DMS79 treated with DMSO at 0.1 percent for 48 hours (cell line): ENCODE measurements at regions not wholly inside any gene's neighbourhood (a gene's known extent, or its start where the extent isn't known, plus 50 kb on each side); places are given as distances from the start of the nearest gene placed in this dataset.

Source experiments
- DNase-seq: peaks from one replicate; lab custom pipeline; 2025; lab: John Stamatoyannopoulos, UW

DNA sequence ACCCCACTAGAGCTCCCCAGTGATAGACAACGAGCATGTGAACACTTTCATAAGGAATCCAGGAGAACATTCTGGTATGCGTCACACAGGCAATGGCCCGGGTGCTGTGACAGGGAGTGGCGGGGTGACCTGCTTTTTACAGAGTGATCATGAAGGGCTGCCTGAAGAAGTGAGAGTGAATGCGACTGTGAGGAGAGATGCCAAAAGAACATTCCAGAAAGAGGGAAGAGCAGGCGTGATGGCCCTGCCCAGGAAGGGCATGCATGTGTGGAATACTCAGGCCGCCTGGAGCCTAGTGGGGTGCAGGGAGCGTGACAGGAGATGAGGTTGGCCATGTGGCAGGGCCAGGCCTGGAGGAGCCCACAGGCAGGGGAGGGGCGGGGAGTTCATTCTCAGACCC, 53.8 kb downstream of the FZD10 start:
- no peak for DNase-seq

DNA sequence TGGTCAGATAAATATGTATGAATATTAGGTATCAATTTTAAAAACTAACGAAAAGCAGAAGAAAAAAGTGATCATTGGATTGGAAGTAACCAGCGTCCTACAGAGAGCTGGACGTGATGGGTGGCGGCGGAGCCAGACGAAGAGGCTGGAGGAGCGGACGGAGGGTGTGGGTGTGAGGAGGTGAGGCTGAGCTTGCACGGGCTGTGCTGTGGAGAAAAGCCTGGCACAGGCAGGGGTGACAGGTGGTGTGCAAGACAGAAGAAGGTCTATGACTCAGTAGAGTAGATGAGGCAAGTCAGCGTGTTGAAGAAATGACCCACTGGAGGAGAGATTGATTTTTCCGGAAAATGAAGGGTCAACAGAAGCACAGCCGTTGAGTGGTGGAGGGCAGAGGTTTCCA, 56.4 kb downstream of the FZD10 start:
- DNase-seq = no peak

DNA sequence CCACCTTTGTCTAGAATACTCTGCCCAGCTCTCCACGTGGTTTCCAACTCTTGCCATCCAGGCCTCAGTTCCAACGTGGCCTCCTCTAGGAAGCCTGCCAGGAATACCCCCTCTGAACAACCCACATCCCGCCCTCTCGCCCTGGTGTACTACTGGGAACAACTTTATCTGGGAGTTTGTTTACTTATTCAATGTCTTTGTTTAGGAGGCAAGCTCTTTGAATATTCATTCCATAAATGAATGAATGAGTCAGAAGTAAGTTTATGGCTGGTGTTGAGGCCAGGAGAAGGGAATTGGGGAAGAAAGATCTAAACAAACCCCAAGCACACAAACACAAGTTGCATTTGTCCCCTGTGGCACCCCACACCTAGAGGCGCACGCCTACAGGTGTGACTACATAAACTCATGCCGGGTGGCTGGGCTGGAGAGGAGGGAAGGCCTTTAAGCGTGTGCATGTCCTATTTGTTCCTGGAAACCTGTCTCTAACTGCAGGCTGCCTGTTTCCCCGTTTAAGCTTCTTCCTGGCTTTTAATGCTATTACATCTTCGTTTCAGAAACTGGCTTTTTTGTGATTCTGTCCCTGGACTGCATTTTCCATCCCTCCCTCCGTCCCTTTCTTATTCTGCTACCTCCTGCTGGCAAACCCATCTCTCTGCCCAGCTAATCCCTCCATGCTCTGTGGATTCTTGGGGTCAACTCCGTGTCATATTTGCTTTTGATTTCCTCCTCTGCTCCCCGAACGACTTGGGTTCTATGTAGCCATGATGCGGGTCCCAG, 57.9 kb downstream of the FZD10 start:
- DNase-seq = no peak

DNA sequence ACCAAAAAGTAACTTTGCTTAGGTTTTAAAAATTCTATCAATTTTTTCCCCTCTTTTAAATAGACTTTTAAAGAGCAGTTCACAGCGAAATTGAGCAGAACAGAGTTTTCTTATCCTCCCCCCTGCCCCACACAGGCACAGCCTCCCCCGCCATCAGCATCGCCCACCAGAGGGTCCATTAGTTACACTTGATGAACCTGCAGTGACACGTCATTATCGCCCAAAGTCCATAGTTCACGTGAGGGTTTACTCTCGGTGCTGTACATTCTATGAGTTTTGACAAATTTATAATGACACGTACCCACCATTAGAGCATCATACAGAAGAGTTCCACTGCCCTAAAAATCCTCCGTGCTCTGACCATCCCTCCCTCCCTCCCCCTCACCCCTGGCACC, 58.4 kb downstream of the FZD10 start:
- no peak for DNase-seq

DNA sequence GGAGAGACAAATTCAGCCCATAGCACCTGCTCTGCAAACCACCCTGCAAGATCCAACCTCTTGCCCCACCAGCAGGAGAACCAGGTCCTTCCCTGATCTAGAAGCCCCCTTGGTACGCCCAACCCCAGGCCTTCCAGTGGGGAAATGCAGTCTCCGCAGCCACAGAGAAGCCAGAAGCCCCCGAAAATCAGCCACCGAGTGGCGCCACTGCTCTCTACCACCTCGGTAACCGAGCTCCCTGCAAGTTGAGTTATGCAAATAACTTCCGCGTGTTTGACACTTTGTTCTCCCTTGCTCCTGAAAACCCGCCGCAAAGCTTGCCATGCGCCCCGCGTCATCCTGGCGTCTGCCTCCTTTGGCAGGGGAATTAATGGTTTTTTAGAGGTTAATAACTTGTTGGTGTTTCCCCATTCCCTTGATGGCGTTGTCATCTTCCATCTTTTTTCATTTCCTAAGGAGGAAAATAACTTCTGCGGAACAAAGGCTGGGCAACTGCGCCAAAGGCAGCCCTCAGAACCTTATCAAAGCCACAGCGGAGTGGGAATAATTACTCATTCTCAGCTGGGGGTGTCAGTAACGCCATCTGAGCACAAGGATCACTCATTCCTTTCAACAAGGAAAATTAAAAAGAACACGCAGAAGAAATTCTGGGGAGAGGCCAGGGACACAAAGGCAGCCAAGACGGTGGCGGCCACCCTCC, 60.4 kb downstream of the FZD10 start:
- no peak for DNase-seq

DNA sequence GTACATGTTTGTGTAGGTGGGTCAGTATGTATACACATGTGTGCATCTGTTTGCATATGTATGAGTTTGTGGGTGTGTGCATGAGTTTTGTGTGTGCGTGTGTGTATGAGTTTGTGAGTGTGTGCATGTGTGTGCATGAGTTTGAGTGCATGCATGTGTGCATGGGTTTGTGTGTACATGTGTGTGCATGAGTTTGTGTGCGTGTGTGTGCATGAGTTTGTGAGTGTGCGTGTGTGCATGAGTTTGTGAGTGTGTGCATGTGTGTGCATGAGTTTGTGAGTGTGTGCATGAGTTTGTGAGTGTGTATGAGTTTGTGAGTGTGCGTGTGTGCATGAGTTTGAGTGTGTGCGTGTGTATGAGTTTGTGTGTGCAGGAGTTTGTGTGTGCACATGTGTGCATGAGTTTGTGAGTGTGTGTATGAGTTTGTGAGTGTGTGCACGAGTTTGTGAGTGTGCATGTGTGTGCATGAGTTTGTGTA, 61.5 kb downstream of the FZD10 start:
- DNase-seq = no peak

DNA sequence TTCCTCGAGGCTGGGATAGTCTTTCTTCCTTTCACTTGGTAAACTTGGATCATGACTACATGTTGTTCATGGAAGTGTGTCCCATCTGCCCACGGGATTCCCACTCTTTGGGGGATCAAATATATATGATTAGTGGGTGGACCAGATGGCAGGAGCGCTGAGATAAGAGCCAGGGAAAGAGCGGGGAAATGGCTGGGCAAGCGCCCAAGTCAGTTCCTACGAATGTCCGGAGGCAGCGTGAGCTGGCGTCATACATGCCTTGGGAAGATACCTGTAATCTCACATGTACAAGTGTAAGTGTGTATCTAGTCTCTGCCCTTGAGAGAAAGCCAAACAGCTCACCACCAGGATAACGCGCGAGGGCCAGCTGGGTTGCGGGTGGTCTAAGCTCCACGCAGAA, 62.3 kb downstream of the FZD10 start:
- no peak for DNase-seq

DNA sequence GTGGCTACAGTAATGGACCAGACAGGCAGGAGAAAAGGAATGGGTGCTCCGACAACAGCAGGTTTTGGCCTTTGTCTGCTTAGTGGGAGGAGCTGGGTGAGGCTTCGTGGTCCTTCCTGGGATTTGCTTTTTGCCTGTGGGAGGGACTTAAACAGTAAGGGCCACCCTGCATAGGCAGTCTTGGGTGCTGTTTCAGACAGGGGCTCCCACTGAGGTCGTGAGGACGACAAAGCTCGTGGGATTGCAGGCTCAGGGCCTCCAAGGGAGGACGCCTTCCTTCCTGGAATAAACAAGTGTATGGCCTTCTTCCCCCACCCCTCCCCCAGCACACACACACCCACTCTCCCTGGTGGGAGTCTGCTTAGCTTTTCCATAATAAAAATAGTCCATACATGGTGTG, 63.1 kb downstream of the FZD10 start:
- no peak for DNase-seq

DNA sequence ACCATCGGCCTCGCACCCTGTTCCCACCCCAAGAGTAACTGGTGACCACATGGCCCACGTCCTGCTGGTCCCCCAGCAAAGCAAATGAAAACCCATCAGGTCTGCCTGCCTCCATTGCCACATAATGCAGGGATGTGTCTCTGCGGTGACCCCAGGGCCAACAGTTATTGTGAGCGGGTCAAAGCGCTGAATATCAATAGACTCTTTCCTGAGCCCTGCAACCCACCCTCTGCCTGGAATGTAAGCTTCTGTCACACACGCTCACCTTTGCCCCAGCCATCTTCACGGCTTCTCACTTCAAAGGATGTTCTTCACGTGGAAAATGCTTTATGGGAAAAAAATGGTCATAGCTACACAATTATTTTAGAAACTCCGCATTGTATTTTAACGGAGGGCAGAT, 63.9 kb downstream of the FZD10 start:
- no peak for DNase-seq

DNA sequence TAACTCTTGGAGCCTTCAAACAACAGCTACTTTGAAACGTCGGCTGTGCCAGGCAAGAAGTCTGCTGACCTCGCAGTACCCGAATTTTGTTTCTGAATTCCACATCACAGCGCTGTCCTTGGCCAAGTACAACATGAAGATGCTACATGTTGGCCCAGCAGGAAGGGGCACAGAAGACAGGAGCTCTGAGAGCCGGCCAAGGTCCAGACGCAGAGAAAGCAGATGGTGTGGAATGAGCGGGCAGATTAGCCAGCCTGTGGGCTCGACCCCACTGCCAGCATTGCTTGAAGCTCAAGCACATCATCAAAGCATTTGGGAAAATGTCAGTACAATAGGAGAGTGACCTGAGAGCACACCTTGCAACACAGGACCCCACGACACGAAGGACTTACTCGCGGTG, 64.5 kb downstream of the FZD10 start:
- no peak for DNase-seq

DNA sequence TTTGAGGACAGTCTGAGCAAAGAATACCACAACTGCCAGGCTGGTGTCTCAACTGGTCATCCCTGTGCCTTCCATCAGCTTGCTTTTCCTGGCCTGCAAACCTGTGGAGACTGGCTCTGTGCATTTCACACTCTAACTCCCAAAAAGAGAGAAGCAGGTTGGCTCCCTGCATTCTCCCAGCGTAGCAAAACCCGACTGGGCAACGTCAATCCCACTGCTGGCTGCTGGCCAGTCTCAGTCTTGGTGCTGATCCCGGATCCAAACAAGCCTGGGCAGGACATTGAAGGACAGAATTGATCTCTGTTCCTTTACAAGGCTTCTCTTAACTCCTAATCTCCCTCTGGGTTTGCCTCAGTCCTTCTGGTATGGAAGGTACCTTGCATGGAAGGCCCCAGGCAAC, 65.4 kb downstream of the FZD10 start:
- DNase-seq = no peak

DNA sequence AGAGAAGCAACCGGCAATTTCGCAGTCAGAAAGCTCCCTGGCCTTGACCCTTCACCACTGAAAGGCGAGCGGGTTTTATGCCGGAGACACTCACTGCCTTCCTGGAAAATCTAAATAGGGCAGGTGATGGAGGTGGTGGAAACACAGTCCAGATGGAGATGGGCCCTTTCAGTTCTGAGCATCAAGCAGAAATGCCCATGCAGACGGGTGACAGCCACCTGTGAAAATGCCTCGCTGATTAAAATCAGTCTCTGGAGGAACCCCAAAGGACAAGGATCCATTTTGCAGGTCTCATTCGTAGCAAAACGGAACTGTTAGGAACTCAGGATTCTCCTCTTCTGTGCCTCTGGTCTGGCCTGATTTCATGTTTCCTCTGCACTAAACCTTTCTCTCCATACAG, 74.2 kb downstream of the FZD10 start:
- DNase-seq = no peak

DNA sequence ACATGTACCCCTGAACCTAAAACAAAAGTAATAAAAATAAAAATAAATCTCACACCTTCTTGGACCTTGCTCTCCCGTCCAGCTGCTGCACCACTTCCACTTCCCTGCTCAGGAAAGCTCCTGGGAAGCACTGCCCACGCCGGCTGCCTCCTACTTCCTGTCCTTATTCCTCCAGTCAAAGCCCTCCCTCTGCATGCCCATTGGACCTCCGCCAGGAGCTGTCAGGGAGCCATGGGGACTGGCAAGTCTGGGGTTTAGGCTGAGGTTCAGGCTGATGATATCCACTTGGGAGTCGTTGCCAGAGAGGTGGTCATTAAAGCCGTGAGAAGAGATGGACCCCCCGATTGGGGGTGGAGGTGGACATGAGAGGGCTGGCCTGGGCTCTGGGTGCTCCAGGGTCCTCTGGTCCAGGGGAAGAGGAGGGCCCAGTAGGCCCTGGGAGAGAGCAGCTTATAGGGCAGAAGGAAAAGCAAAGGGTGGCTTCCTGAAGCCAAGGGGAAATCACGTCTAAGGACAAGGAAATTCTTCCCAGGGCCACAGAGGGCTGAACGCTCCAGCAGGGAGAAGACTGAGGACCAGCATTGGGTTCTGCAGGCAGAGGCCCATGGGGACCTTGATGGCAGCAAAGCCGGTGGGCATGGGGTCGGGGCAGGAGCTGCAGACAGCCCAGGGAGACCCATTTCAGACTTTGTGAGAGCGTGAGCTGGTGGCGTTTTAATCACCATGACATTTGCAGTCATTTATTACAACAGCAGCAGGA, 78.7 kb downstream of the FZD10 start:
- DNase-seq = no peak

DNA sequence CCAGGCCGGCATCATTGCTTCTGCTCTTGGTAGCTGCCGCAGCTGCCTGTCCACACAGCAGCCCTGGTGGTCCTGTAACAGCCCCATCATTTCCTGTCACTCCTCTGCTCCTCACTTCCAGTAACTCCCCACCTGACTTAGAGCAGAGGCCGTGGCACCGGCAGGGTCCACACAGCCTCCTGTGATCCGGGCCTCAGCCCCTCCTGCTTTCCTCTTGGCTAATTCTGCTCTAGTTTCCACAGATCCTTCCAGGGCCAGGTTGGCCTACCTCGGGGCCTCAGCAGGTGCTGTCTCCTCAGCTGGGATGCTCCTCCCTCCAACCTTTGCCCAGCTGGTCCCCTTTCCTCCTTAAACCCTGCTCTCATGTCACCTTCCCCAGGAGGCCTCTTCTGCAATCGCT, 80.2 kb downstream of the FZD10 start:
- no peak for DNase-seq

DNA sequence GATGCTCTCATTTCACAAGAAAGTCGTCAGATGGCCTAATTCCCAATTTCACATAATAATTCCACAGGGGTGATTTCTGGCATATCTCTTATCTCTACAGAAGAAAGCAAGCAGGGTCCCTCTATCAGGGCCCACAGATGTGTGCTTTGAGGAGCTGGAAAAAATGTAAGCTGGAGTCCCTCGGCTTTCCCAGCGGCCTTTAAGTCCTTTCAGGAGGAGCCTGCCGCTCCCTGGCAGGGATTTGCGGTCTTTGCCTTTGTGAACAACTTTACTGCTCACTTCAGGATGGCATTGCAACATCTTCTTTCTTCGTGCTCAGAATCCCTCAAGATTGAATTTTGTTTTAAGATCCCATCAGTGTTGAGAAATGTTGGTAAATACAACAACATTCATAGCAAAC, 83.0 kb downstream of the FZD10 start:
- no peak for DNase-seq

DNA sequence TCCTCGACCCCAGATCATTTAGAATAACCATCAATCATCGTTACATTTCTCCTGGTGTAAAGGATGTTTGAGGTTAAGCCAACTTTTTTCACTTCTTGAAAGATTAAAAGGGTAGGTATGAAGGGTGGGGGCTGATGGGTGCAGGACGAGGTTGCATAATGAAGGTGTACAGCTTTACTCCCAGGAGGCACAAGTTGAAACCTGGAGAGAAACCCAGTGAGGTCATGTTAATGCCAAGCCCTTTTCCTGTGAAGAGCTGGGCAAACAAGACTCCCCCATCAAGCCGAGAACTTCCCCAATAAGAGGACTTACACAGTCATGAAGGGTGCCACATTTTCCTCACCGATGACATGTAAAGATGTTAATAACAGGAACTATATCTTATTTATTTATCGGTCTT, 84.3 kb downstream of the FZD10 start:
- DNase-seq = no peak

DNA sequence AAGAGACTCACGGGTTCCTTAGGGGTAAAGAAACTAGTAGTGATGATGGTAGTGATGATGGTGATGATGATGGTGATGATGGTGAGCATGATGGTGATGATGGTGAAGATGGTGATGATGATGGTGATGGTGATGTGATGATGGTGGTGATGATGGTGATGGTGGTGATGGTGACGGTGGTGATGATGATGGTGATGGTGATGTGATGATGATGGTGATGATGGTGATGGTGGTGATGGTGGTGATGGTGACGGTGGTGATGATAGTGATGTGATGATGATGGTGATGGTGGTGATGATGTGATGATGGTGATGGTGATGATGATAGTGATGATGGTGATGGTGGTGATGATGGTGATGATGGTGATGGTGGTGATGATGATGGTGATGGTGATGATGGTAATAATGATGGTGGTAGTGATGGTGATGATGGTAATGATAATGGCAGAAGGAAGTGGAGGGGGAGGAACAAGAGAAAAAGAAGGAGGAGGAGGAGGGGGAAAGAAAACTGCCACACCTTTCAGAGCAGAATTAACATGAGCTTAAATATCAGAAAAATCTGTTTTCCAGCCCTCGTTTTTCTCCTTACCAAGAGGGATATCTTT, 85.5 kb downstream of the FZD10 start:
- no peak for DNase-seq

DNA sequence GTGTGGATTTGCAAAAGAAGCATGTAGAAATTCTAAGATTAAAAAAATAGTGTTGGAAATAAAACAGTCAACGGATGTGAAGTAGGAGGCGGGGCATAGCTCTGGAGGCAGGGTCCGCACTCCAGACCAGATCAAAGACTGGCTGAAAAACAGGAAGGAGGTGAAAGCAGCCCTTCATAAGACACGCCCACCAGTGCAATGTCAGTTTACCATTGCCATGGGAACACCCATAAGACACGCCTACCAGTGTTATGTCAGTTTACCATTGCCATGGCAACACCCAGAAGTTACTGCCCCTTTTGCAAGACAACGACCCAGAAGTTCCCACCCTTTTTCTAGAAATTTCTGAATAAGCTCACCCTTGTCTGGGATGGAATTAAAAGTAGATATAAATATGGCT, 87.1 kb downstream of the FZD10 start:
- no peak for DNase-seq

DNA sequence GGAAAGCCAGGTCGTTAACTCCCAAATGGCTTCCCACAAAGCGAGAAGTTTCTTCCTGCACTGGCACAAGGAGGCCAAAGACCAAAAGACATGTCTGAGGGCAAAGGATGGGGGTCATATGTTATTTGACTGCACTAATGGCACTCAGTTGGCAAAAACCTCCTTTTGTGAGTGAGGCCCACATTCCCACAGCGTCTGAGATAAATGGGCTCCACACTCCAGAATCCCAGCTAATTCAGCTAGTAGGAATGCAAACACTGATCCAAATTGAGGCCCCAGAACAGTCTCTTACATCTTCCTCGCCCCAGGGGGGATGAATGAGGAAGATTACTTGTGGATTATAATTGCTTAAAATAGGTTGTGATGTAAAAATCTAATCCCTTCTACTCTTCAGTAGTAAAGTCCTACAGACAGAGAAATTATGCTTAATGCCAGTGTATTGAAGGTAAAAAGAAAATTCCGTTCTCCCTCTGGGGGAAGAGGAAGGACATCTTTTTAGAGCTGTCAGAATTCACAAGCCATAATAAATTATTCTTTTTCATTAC, 86.4 kb upstream of the PIWIL1 start:
- no peak for DNase-seq

DNA sequence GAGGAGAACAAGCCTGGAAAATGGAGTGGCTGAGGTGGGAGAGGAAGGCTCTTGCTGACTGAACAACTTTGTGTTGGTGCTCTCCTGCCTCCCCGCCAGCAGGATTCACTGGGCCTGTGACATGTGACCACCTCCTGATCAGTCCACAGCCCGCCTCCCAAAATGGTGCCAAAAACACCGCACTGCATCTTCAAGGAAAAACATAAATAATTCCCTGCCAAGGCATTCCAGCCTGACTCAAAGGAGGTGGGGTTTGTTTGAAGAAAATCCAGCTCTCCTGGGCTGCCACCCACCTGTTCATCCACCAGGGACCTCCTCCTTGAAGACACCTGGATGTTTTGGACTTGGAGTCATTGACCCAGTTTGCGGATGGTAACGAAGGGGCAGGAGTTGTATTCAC, 83.8 kb upstream of the PIWIL1 start:
- DNase-seq = no peak

DNA sequence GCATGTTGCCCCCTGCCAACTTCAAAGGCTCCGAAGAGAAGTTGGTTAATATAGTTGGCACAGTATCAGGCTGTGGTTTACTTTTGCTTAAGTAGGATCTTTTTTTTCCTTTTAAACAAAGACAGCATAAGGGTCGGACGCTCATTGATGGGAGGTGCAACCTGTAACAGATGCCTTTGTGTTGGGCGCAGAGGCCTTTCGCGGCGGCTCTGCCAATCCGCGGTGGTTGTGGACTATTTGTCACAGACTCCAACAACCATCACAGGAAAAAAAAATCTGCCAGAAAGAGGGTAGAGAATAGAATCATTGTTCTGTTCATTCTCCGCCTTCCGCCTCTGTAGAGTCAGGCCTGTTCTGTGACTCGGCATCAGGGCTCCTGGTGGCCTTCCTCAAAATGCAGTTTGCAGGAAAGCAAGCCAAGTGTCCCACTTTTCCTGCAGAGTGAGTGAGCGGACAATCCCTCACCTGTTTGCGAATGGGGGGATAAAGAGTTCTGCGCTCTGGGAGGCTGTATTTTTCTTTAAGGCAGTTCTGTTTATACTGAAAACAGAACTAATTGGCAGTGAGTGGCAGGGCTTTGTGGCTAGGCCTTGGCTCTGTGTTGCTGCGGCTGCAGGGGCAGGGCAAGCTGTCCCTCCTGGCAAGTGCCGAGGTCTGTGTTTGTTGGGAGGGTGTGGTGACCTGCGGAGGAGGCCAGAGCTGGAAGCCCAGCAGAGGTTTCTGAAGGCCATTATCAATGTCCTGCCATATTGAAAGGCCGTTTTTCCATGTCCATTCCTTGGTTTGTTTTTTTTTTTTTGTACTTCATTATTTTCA, 83.0 kb upstream of the PIWIL1 start:
- DNase-seq = peak; percentile 86
